Urinary bladder (tissue), 3 donors: ENCODE measurements at regions not wholly inside any gene's neighbourhood (a gene's known extent, or its start where the extent isn't known, plus 50 kb on each side); places are given as distances from the start of the nearest gene placed in this dataset.

Experiments
- DNase-seq: peaks from one replicate; pipeline ENCODE4 v3.0.0-alpha.2; 2015; ENCODE audit errors: extremely low spot score
- H3K27ac ChIP-seq: one replicate; pipeline ENCODE4 v1.5.1; 2013; ENCODE audit warnings: low read depth, mild to moderate bottlenecking, moderate library complexity
- H3K36me3 ChIP-seq: one replicate; pipeline ENCODE4 v1.6.1; 2013; ENCODE audit warnings: mild to moderate bottlenecking, moderate library complexity; ENCODE audit not compliant: insufficient read depth
- H3K4me1 ChIP-seq: one replicate; pipeline ENCODE4 v1.6.1; 2013; ENCODE audit warnings: mild to moderate bottlenecking, moderate library complexity; ENCODE audit not compliant: insufficient read depth
- H3K4me3 ChIP-seq: one replicate; pipeline ENCODE4 v1.5.1; 2013; ENCODE audit warnings: low read depth, low read length
- WGBS: extraction: QIAGEN DNeasy Blood & Tissue Kit; methylation state at CpG from one replicate; pipeline ENCODE4 v1.1.7; 2013; 5-methylcytosine and 5-hydroxymethylcytosine counted together
- donor health status: healthy with polysubstance abuse.
- donor health status: healthy.

DNA sequence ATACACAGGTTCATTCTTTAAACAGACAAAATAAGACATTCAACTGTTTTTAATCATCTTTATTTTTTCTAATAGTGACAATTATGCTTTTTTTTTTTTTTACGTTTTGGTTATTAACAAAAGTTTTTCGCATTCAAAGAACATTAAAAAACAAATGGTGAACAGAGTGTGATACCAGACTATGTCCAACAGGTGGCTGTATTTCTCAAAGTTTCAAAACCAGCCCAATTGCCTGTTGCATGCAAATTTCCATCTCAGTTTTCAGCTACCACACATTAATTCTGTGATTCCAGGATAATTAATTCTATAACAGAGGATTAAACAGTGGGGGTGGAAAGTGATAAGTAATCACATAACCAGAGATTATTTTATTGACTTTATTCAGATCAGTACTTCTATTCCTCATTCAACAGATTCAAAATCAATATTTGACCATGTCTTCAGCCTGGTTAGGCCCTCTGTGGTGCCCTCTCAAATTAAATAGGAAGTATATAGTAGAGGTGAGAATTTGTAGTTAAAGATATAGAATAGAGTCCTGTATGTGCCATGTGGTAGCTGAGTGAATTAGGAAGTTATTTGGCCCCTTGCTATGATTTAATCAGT, 122.2 kb upstream of the DCBLD2 start:
- DNase-seq: no peak
- Histone ChIP-seq H3K4me3 (no peak overlapping the region), H3K4me1 (no peaks in the 10 kb centered on the region), H3K36me3 (no peaks in the 10 kb centered on the region), H3K27ac (no peak overlapping the region)
- WGBS: 42% methylated on average over 2 of the region's 2 CpGs

DNA sequence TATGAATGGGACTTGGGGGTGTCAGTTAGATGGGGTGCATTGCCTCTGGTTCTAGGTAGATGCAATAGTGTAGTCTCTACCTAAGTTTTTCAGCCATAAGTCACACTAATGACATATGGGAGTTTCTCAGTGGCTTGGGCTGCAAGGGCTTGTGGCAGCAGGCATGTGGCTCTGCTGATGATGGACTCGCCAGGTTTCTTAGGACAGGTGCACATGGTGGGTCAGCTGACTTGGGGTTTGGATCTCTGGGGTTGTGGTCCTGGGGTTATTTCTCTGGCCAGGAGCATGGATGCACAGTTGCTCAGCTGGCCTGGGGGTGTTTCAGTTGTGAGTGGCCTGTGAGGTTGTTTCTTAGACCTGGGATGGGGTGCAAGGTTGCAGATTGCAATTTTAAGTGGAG, 120.0 kb upstream of the DCBLD2 start:
- 90% methylated on average over 1 of the region's 1 CpG for WGBS
- no peaks in the 10 kb centered on the region for H3K4me1 ChIP-seq
- H3K27ac ChIP-seq: no peak overlapping the region
- DNase-seq: no peak
- H3K4me3 ChIP-seq: no peak overlapping the region
- no peaks in the 10 kb centered on the region for H3K36me3 ChIP-seq

DNA sequence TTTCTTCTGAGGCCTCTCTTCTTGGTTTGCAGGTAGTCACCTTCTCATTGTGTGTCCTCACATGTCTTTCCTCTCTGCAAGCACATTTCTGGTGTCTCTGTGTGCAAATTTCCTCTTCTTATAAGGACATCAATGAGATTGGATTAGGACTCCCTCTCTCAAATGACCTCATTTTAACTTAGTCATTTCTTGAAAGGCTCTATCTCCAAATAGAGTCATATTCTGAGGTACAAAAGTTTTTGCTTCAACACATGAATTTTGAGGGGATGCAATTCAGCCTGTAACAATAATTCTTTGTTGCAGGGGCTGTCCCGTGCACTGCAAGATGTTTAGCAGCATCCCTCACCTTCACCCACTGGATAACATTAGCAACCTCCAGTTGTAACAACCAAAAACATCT, 115.0 kb upstream of the DCBLD2 start:
- WGBS: 70% methylated on average over 1 of the region's 1 CpG
- H3K36me3 ChIP-seq: no peaks in the 10 kb centered on the region
- no peak overlapping the region for H3K27ac ChIP-seq
- no peak for DNase-seq
- no peak overlapping the region for H3K4me3 ChIP-seq
- no peaks in the 10 kb centered on the region for H3K4me1 ChIP-seq

DNA sequence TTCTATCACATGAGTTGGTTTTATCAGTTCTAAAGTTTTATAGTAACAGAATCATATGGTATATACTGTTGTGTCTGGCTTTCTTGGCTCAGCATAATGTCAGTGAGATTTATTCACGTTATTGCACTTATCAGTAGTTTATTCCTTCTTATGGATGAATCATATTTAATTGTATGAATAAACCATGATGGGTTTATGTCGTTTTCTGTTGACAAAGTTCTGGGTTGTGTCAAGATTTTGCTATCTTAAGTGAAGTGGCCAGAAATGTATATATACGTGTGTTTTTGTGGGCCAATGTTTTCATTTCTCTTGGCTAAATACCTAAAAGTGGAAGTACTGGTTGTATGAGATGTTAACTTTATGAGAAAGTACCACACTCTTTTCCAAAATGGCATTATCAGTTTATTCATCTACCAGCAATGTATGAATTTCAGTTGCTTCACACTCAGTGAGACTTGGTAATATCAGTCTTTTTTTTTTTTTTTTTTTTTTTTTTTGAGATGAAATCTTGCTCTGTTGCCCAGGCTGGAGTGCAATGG, 112.4 kb upstream of the DCBLD2 start:
- 21% methylated on average over 3 of the region's 3 CpGs for WGBS
- no peak overlapping the region for H3K4me3 ChIP-seq
- no peaks in the 10 kb centered on the region for H3K4me1 ChIP-seq
- no peak overlapping the region for H3K27ac ChIP-seq
- H3K36me3 ChIP-seq: no peaks in the 10 kb centered on the region
- no peak for DNase-seq

DNA sequence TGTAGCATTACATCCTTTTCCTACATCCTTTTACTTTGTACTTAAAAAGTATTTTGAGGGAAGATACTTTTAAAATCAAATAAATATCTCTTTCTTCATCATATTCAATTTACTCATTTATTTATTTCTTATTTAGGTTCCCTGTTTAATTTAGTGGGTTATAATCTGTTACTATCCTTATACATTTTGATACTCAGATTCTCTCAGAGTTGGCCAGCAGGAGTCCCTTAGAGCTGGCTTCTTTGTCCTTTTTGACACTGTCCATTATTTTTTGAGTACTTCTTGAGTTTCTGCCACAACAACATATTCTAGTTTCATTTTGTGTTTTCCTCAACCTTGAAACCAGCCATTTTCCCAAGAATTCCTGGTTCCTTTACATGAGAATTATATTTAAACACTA, 111.6 kb upstream of the DCBLD2 start:
- DNase-seq: no peak
- no peaks in the 10 kb centered on the region for H3K36me3 ChIP-seq
- H3K4me3 ChIP-seq: no peak overlapping the region
- H3K27ac ChIP-seq: no peak overlapping the region
- no peaks in the 10 kb centered on the region for H3K4me1 ChIP-seq

DNA sequence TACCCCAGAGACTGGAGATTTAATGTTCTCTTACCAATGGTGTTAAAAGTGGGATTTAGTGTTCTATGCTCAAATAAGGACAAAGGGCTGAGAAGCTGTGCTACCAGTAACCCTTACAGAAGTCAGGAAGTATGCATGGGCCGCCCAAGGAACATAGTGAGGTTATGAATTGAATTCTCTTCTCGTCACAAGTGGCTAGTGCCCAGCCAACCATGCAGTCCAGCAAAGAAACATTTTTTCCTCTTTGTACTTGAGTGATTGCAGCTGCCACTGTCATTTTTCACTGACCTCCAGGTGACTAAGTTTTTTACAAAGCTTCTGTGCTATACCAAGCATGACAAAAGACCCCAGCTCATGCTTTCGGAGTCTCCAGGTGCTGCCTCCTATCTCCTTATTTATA, 110.6 kb upstream of the DCBLD2 start:
- no peak overlapping the region for H3K4me3 ChIP-seq
- H3K4me1 ChIP-seq: no peaks in the 10 kb centered on the region
- no peaks in the 10 kb centered on the region for H3K36me3 ChIP-seq
- no peak overlapping the region for H3K27ac ChIP-seq
- 81% methylated on average over 3 of the region's 3 CpGs for WGBS
- no peak for DNase-seq

DNA sequence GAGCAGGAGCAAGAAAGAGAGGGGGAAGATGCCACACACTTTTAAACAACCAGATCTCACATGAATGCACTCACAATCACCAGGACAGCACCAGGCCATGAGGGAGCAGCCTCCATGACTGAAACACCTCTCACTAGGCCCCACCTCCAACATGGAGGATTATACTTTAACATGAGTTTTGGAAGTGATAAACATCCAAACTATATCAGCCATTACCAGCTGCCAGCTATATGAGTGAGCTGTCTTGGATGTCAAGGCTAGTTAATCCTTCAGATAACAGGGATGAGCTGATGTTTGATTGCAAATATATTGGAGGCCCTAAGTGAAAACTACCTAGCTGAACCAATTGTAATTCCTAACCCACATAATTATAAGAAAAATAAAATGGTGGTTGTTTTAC, 108.4 kb upstream of the DCBLD2 start:
- H3K4me1 ChIP-seq: no peaks in the 10 kb centered on the region
- no peaks in the 10 kb centered on the region for H3K36me3 ChIP-seq
- no peak overlapping the region for H3K27ac ChIP-seq
- no peak for DNase-seq
- no peak overlapping the region for H3K4me3 ChIP-seq

DNA sequence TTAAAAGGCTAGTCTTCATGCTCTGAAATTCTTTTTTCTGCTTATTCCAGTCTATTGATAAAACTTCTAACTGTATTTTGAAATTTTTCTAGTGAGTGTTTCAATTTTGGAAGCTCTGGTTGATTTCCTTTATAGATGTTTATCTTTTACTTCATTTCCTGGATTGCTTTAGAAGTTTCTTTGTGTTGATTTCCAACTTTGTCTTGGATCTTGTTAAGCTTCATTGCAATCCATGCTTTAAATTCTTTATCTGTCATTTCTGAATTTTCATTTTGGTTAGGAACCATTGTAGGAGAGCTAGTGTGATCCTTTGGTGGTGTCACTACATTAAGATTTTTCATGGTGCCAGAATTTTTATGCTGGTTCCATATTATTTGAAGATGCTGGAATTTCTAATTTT, 105.2 kb upstream of the DCBLD2 start:
- no peak overlapping the region for H3K4me3 ChIP-seq
- H3K36me3 ChIP-seq: no peaks in the 10 kb centered on the region
- no peaks in the 10 kb centered on the region for H3K4me1 ChIP-seq
- no peak for DNase-seq
- no peak overlapping the region for H3K27ac ChIP-seq

DNA sequence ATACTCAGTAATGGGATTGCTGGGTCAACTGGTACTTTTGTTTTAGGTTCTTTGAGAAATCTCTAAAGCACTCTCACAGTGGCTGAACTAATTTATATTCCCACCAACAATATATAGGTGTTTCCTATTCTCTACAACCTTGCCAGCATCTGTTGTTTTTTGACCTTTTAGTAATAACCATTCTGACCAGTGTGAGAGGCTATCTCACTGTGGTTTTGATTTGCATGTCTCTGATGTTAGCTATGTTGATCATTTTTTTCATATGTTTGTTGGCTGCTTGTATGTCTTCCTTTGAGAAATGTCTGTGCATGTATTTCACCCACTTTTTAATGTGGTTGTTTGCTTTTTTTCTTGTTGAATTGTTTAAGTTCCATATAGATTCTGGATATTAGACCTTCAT, 98.2 kb upstream of the DCBLD2 start:
- no peak for DNase-seq

DNA sequence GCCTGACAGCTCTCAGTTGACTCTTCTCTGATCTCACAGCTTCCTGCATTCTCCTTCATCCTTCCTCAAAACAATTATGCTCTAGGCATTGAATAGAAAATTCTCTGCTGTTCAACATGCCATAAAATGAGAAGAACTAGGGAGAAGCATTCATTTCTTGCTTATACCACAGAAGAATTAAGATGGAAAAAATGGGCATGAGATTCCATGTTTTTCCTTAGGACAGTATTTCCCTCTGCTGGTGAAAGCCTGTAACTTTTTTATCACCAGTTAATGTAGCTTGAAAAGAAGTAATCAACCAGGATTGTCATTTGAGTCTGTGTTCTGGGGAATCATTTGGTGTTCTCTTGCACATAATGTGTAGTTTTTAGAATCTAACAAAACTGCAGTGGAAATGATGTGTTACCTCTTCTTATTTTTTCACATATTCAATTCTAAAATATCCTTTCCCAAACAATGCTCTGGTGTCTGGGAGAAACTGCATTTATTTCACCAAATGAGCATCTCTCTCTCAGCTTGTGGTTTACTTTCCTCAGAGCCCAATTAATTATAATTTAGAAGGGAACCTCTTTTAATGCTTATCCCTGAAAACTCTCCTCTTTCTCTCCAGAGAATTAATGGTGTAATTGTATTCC, 92.8 kb upstream of the DCBLD2 start:
- no peak for DNase-seq
- Histone ChIP-seq H3K27ac (no peak overlapping the region), H3K4me3 (no peak overlapping the region), H3K36me3 (no peaks in the 10 kb centered on the region), H3K4me1 (no peaks in the 10 kb centered on the region)

More for the DNA sequence above, 98.2 kb upstream of the DCBLD2 start:
- no peaks in the 10 kb centered on the region for H3K36me3 ChIP-seq
- H3K27ac ChIP-seq: no peak overlapping the region
- H3K4me3 ChIP-seq: no peak overlapping the region
- no peaks in the 10 kb centered on the region for H3K4me1 ChIP-seq

DNA sequence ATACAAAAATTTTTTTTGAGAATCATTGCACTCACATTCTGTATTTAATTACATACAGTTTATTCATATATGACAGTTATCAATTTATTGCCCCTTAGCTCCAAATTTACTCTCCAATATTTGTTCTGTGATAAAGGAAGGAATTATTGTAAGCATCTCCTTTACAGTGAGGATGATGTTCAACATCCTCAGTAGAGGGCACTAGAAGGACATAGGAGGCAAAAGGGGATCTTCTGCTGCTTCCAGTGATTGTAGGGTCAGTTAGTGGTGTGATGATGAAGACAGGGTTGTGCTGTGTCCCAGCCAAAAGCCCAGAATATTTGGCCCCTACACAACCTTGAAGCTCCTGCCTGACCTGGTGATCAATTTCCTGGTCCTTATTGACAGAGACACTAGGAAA, 89.9 kb upstream of the DCBLD2 start:
- H3K4me3 ChIP-seq: no peak overlapping the region
- no peaks in the 10 kb centered on the region for H3K4me1 ChIP-seq
- no peak overlapping the region for H3K27ac ChIP-seq
- no peak for DNase-seq
- H3K36me3 ChIP-seq: no peaks in the 10 kb centered on the region

DNA sequence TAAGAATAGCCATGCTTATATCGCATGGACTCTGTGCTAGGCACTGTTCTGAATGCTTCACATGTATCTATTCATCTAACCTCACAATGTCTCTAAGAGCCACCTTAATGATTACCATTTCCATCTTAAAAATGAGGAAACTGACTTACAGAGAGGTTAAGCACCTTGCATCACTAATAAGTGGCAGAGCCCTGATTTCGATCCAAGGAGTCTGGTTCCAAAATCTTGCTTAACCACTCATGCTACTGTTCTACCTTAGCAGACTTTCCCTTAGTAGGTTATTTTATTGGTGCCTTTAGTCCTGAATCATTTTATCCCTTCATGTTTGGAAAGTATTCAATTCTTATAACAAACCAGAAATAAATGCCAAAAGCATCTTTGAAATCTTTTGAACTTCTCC, 89.2 kb upstream of the DCBLD2 start:
- DNase-seq: no peak
- WGBS: 90% methylated on average over 2 of the region's 2 CpGs
- no peak overlapping the region for H3K4me3 ChIP-seq
- H3K36me3 ChIP-seq: no peaks in the 10 kb centered on the region
- no peaks in the 10 kb centered on the region for H3K4me1 ChIP-seq
- no peak overlapping the region for H3K27ac ChIP-seq

DNA sequence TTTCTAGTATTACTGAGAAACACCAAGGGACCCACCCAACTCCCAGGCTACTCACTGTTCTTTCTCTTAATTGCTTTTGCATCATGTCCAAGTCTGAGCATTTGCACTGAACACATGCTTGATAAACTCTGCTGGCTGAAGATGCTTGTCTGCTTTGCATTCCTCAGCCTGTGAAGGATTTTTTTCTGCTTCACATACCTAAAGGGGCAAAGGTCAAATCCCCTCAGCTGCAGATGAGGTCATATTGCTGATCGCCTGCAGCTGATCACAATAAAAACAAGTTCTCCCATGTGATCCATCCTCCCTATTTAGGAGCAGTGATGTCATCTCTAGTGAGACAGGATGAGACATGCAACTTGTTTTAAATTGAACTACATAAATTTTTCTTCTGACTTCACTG, 84.6 kb upstream of the DCBLD2 start:
- DNase-seq: peak; percentile 53
- WGBS: 20% methylated on average over 1 of the region's 1 CpG
- no peaks in the 10 kb centered on the region for H3K36me3 ChIP-seq
- H3K4me3 ChIP-seq: no peak overlapping the region
- no peaks in the 10 kb centered on the region for H3K4me1 ChIP-seq
- H3K27ac ChIP-seq: no peak overlapping the region

DNA sequence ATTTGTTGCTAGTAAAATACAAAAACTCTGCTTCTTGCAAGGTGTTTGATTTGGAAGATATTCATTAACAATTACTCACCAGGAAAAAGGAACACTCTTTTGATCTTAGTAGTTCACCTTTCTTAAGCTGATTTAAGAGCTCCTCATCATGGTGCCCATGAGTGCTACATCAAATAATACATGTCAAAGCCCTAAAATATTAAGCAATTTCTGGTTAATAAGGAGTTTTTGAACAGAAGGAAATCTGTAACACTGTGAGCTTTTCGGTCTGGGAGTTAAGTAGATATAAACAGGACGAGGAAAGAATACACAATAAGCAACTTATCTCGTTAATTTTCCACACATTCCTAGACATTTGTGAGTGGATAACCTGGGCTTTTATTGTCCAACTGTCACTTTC, 83.9 kb upstream of the DCBLD2 start:
- no peak for DNase-seq
- Histone ChIP-seq H3K36me3 (no peaks in the 10 kb centered on the region), H3K4me3 (no peak overlapping the region), H3K27ac (no peak overlapping the region), H3K4me1 (no peaks in the 10 kb centered on the region)
- 24% methylated on average over 3 of the region's 3 CpGs for WGBS

DNA sequence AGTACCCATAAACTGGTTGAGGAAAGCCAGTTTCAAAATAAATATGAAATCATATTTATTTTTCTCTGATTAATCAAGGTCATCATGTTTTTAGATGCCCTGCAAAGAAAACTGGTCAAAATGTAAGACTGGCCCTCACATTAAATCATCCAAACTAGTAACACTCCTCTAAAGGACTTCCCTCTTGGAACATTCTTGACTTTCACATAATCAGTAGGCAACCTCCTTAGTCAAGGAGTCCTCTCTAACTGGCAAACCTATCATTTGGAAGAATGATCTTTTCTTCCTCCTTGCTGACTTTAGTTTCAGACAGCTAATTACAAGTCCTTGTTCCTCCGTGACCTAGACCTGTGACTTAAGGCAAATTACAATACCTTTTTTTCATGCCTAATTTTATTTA, 82.5 kb upstream of the DCBLD2 start:
- no peak overlapping the region for H3K4me3 ChIP-seq
- 99% methylated on average over 1 of the region's 1 CpG for WGBS

More for the DNA sequence above, 82.5 kb upstream of the DCBLD2 start:
- no peaks in the 10 kb centered on the region for H3K36me3 ChIP-seq
- no peaks in the 10 kb centered on the region for H3K4me1 ChIP-seq
- no peak for DNase-seq
- H3K27ac ChIP-seq: no peak overlapping the region
